A549 (cell line): ENCODE measurements at regions not wholly inside any gene's neighbourhood (a gene's known extent, or its start where the extent isn't known, plus 50 kb on each side); places are given as distances from the start of the nearest gene placed in this dataset.

Experiments used
- CBX8 ChIP-seq: fragments of 200-600 bp; sonication (generic); IDR thresholded peaks from 2 replicates; pipeline ENCODE4 v1.6.1; 2016
- EP300 ChIP-seq, 2 experiments: fragments of >200 bp; sonication (Bioruptor Twin); formaldehyde crosslinking; IDR thresholded peaks; 2 replicates in 1 of 2; 3 replicates in 1 of 2; pipeline ENCODE4 v1.6.1; 2016 to 2017
- ESRRA ChIP-seq: fragments of 150-350 bp; IDR thresholded peaks from 2 replicates; pipeline ENCODE4 v1.6.1; 2014; ENCODE audit warnings: mild to moderate bottlenecking, low read length, borderline replicate concordance
- KDM1A ChIP-seq: fragments of 200-600 bp; sonication (generic); IDR thresholded peaks from 2 replicates; pipeline ENCODE4 v1.6.1; 2016; ENCODE audit warnings: low read depth, mild to moderate bottlenecking
- MAFK ChIP-seq: fragments of 450-650 bp; IDR thresholded peaks from 2 replicates; pipeline ENCODE4 v1.6.1; 2014; ENCODE audit not compliant: partially characterized antibody
- NFE2L2 ChIP-seq: fragments of 150-350 bp; conservative IDR thresholded peaks from 2 replicates; pipeline ENCODE4 v1.6.1; 2014; ENCODE audit warnings: low read length
- POLR2A ChIP-seq: IDR thresholded peaks from 2 replicates; pipeline ENCODE4 v1.6.1; 2012; ENCODE audit warnings: mild to moderate bottlenecking, low read length
- RFX5 ChIP-seq: fragments of 450-650 bp; IDR thresholded peaks from 2 replicates; pipeline ENCODE4 v1.7.1; 2014; ENCODE audit warnings: antibody characterized with exemption, mild to moderate bottlenecking, moderate library complexity
- RNF2 ChIP-seq: fragments of 200-600 bp; sonication (generic); IDR thresholded peaks from 2 replicates; pipeline ENCODE4 v1.6.1; 2016; ENCODE audit warnings: low read depth, mild to moderate bottlenecking, antibody characterized with exemption, moderate library complexity, borderline replicate concordance
- SMC3 ChIP-seq: fragments of >200 bp; sonication (Bioruptor Twin); formaldehyde crosslinking; IDR thresholded peaks from 3 replicates; pipeline ENCODE4 v1.6.1; 2018; ENCODE audit warnings: inconsistent platforms
- TF ChIP-seq, protein P1 (sequence below): fragments of >200 bp; sonication (Bioruptor Twin); formaldehyde crosslinking; IDR thresholded peaks from 3 replicates; pipeline ENCODE4 v1.6.1; 2016
- TF ChIP-seq, protein P2 (sequence below): fragments of >200 bp; sonication (Bioruptor Twin); formaldehyde crosslinking; IDR thresholded peaks from 3 replicates; pipeline ENCODE4 v1.5.1; 2016
- TF ChIP-seq, protein P3 (sequence below): IDR thresholded peaks from 2 replicates; pipeline ENCODE4 v1.6.1; 2012

- TF ChIP-seq POLR2A, result no peak
- TF ChIP-seq SMC3, result no peak
- TF ChIP-seq RNF2, result no peak
- TF ChIP-seq, protein P1, sequence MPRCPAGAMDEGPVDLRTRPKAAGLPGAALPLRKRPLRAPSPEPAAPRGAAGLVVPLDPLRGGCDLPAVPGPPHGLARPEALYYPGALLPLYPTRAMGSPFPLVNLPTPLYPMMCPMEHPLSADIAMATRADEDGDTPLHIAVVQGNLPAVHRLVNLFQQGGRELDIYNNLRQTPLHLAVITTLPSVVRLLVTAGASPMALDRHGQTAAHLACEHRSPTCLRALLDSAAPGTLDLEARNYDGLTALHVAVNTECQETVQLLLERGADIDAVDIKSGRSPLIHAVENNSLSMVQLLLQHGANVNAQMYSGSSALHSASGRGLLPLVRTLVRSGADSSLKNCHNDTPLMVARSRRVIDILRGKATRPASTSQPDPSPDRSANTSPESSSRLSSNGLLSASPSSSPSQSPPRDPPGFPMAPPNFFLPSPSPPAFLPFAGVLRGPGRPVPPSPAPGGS, result no peak
- TF ChIP-seq, protein P2, sequence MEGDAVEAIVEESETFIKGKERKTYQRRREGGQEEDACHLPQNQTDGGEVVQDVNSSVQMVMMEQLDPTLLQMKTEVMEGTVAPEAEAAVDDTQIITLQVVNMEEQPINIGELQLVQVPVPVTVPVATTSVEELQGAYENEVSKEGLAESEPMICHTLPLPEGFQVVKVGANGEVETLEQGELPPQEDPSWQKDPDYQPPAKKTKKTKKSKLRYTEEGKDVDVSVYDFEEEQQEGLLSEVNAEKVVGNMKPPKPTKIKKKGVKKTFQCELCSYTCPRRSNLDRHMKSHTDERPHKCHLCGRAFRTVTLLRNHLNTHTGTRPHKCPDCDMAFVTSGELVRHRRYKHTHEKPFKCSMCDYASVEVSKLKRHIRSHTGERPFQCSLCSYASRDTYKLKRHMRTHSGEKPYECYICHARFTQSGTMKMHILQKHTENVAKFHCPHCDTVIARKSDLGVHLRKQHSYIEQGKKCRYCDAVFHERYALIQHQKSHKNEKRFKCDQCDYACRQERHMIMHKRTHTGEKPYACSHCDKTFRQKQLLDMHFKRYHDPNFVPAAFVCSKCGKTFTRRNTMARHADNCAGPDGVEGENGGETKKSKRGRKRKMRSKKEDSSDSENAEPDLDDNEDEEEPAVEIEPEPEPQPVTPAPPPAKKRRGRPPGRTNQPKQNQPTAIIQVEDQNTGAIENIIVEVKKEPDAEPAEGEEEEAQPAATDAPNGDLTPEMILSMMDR, result no peak
- TF ChIP-seq EP300 (IDR thresholded peaks at IDR 0.05), result no peak
- TF ChIP-seq ESRRA, result no peak
- TF ChIP-seq MAFK, result no peak
- no peak for TF ChIP-seq NFE2L2
- TF ChIP-seq KDM1A, result no peak
- no peak for TF ChIP-seq RFX5
- TF ChIP-seq, protein P3, sequence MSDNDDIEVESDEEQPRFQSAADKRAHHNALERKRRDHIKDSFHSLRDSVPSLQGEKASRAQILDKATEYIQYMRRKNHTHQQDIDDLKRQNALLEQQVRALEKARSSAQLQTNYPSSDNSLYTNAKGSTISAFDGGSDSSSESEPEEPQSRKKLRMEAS, result no peak
- no peak for TF ChIP-seq CBX8
Observed at GRCh38 chr2:217157581-217157980, 297.7 kb upstream of the TNP1 start.
